Muscle layer of duodenum (tissue), 2 donors: ENCODE measurements at regions not wholly inside any gene's neighbourhood (a gene's known extent, or its start where the extent isn't known, plus 50 kb on each side); places are given as distances from the start of the nearest gene placed in this dataset.
"Not testable (repeated sequence)": the region's sequence is repeated elsewhere in the genome, so short reads cannot be mapped to it uniquely, and the experiment has no call there.

Experiments
- H3K27ac ChIP-seq: one replicate; pipeline ENCODE4 v1.7.0; 2013; ENCODE audit warnings: mild to moderate bottlenecking, low read length
- H3K27me3 ChIP-seq: one replicate; pipeline ENCODE4 v1.7.0; 2013; ENCODE audit warnings: low read depth, mild to moderate bottlenecking, control low read depth, low read length
- H3K36me3 ChIP-seq, 2 donors: one replicate each; pipeline ENCODE4 v1.7.0; 2013; ENCODE audit warnings: low read length in 2 of 2, control low read depth in 1 of 2, mild to moderate bottlenecking in 1 of 2; ENCODE audit not compliant: insufficient read depth in 2 of 2, control insufficient read depth in 1 of 2
- H3K4me1 ChIP-seq, 2 donors: one replicate each; pipeline ENCODE4 v1.7.0; 2013; ENCODE audit warnings: low read length in 2 of 2, mild to moderate bottlenecking in 2 of 2, control low read depth in 1 of 2, moderate library complexity in 1 of 2; ENCODE audit not compliant: insufficient read depth in 2 of 2, control insufficient read depth in 1 of 2
- H3K4me3 ChIP-seq, 2 donors: one replicate each; pipeline ENCODE4 v1.7.0; 2013; ENCODE audit warnings: low read length in 2 of 2, low read depth in 1 of 2, mild to moderate bottlenecking in 1 of 2
- H3K9me3 ChIP-seq, 2 donors: one replicate each; pipeline ENCODE4 v1.7.0; 2013; ENCODE audit warnings: low read length in 2 of 2, control low read depth in 1 of 2, mild to moderate bottlenecking in 1 of 2; ENCODE audit not compliant: control insufficient read depth in 1 of 2
- donor health status: healthy.

DNA sequence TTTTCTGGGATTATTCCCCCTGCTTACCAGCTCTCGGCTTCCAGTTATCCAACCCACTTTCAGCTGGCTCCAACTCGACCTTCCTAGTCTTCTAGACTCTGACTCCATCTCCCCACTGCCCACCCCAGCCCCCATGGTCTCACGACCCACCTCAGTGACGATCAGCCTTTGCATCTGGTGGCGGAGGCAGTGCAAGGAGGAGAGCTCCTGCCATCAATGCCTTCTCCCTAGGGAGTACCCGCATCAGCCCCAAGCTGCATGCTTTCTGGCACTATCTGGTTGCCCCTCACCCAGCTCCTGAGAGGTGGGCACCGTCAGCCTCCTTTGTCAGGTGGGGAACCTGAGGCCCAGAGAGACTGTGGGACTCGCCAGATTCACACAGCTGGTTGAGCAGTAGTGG lies 72.6 kb upstream of the RPL38 start:
- no peaks in the 10 kb centered on the region for H3K4me1 ChIP-seq

GRCh38 chr17:74132354-74132753 lies 71.1 kb upstream of the RPL38 start:
- H3K27ac ChIP-seq: no peak overlapping the region
- no peaks in the 10 kb centered on the region for H3K36me3 ChIP-seq
- H3K4me1 ChIP-seq: no peaks in the 10 kb centered on the region
- no peaks in the 10 kb centered on the region for H3K9me3 ChIP-seq
- no peaks in the 10 kb centered on the region for H3K27me3 ChIP-seq
- no peak overlapping the region for H3K4me3 ChIP-seq

More for the DNA sequence above, 72.6 kb upstream of the RPL38 start:
- H3K36me3 ChIP-seq: no peaks in the 10 kb centered on the region
- H3K27ac ChIP-seq: no peak overlapping the region
- H3K4me3 ChIP-seq: no peak overlapping the region
- no peaks in the 10 kb centered on the region for H3K27me3 ChIP-seq
- no peaks in the 10 kb centered on the region for H3K9me3 ChIP-seq

- H3K9me3 ChIP-seq: no peaks in the 10 kb centered on the region
- no peak overlapping the region for H3K27ac ChIP-seq
- H3K36me3 ChIP-seq: no peaks in the 10 kb centered on the region
- no peaks in the 10 kb centered on the region for H3K4me1 ChIP-seq
- no peak overlapping the region for H3K4me3 ChIP-seq
- no peaks in the 10 kb centered on the region for H3K27me3 ChIP-seq
These were observed 69.7 kb upstream of the RPL38 start for GRCh38 chr17:74133740-74134139.

GRCh38 chr17:74134234-74134633 lies 69.2 kb upstream of the RPL38 start:
- not testable (repeated sequence) for H3K36me3 ChIP-seq, H3K4me3 ChIP-seq, H3K4me1 ChIP-seq, H3K27ac ChIP-seq, H3K9me3 ChIP-seq, H3K27me3 ChIP-seq

DNA sequence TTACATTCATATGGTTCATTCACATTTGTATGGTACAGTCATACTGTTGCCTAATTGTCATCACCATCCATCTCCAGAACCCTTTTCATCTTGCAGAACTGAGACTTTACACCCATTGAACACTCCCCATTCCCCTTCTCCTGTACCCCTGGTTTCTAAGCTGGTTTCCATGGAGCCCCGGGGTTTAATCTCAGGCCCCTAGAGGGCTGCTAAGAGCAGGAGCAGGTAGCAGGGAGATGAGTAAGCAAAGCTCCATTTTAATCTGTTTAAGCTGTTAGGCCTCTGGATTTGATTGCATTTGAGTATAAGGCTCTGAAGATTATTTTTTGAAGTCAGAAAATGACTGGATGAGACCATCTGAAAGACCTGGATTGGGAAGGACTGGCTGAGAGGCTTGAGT lies 68.5 kb upstream of the RPL38 start:
- no peaks in the 10 kb centered on the region for H3K4me1 ChIP-seq
- H3K4me3 ChIP-seq: no peak overlapping the region
- no peaks in the 10 kb centered on the region for H3K9me3 ChIP-seq
- H3K27me3 ChIP-seq: no peaks in the 10 kb centered on the region
- H3K36me3 ChIP-seq: no peaks in the 10 kb centered on the region
- no peak overlapping the region for H3K27ac ChIP-seq

GRCh38 chr17:74135391-74136167 lies 67.9 kb upstream of the RPL38 start:
- Histone ChIP-seq H3K9me3 (peaks cover 0 to 4% of the 10 kb centered on the region in 2 donors), H3K36me3 (no peaks in the 10 kb centered on the region), H3K27me3 (no peaks in the 10 kb centered on the region), H3K27ac (no peak overlapping the region), H3K4me3 (no peak overlapping the region), H3K4me1 (no peaks in the 10 kb centered on the region)

DNA sequence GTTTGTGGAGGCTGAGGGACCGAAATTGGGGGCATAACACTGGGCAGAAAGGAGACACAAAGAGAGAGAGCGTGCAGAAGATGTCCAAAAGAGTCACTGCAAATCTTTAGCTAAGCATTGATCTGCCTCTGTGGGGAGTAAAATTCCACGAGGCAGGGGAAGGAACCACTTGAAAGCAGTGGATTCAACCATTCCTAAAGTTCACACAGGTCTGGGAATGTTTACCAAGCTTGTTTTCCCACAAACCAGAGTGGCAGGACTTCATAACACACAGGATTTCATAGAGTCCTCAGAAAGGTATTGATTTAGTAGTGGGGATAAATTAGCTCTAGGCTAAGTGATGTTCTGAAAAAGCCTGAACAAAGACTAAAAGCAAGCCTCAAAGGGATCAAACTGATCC lies 66.1 kb upstream of the RPL38 start:
- no peak overlapping the region for H3K4me3 ChIP-seq

DNA sequence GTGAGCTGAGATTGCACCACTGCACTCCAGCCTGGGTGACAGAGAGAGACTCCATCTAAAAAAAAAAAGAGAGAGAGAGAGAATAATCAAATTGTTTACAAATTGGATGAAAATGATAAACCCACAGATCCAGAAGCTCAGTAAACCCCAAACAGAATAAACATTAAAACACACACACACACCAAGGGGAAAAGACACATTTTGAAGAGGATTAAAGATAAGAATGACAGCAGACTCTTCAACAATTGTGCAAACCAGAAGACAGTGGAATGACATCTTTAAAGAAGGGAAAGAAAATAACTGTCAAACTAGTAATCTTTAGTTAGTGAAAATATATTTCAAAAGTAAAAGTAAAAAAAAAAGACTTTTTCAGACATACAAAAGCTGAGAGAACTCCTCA lies 64.4 kb upstream of the RPL38 start:
- no peaks in the 10 kb centered on the region for H3K36me3 ChIP-seq
- no peaks in the 10 kb centered on the region for H3K4me1 ChIP-seq
- peaks cover 12 to 29% of the 10 kb centered on the region in 2 donors for H3K9me3 ChIP-seq
- H3K27ac ChIP-seq: no peak overlapping the region
- no peak overlapping the region for H3K4me3 ChIP-seq
- no peaks in the 10 kb centered on the region for H3K27me3 ChIP-seq

More for the DNA sequence above, 66.1 kb upstream of the RPL38 start:
- no peaks in the 10 kb centered on the region for H3K36me3 ChIP-seq
- no peaks in the 10 kb centered on the region for H3K4me1 ChIP-seq
- no peaks in the 10 kb centered on the region for H3K27me3 ChIP-seq
- H3K9me3 ChIP-seq: peaks cover 5 to 13% of the 10 kb centered on the region in 2 donors
- H3K27ac ChIP-seq: no peak overlapping the region

GRCh38 chr17:74140282-74140681 lies 63.2 kb upstream of the RPL38 start:
- Histone ChIP-seq H3K27me3 (no peaks in the 10 kb centered on the region), H3K4me3 (no peak overlapping the region), H3K9me3 (peaks cover 12 to 29% of the 10 kb centered on the region in 2 donors), H3K4me1 (no peaks in the 10 kb centered on the region), H3K36me3 (no peaks in the 10 kb centered on the region), H3K27ac (no peak overlapping the region)

DNA sequence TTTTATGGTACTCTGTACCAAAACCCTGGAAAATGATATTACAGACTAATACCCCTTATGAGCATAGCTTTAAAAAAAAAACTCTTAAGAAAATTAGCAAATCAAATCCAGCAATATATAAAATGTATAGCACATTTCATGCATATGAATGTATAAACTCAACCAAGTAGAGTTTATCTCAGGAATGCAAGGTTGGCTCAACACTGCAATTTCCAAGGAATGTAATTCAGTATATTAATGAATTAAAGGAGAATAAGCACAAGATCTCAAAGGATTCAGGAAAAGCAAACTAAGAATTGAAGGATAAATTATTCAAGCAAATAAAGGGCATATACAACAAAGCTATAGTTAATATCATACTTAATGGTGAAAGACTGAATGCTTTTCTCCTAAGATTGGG lies 61.9 kb upstream of the RPL38 start:
- peaks cover 12 to 29% of the 10 kb centered on the region in 2 donors for H3K9me3 ChIP-seq
- H3K4me3 ChIP-seq: no peak overlapping the region
- no peak overlapping the region for H3K27ac ChIP-seq
- no peaks in the 10 kb centered on the region for H3K27me3 ChIP-seq
- H3K4me1 ChIP-seq: no peaks in the 10 kb centered on the region
- H3K36me3 ChIP-seq: no peaks in the 10 kb centered on the region

DNA sequence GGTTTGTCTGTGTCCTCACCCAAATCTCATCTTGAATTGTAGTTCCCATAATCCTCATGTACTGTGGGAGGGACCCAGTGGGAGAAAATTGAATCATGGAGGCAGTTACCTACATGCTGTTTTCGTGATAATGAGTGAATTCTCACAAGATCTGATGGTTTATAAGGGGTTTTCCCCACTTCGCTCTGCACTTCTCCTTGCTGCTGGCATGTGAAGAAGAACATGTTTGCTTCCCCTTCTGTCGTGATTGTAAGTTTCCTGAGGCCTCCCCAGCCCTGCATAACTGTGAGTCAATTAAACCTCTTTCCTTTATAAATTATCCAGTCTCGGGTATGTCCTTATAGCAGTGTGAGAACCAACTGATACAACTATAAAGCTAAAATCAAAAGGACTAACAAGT lies 60.2 kb upstream of the RPL38 start:
- not testable (repeated sequence) for H3K27me3 ChIP-seq, H3K36me3 ChIP-seq, H3K4me1 ChIP-seq, H3K27ac ChIP-seq
- Histone ChIP-seq H3K4me3 (peak overlapping the region in 1 of 2 donors; percentile 13), H3K9me3 (peaks cover 12 to 29% of the 10 kb centered on the region in 2 donors)

DNA sequence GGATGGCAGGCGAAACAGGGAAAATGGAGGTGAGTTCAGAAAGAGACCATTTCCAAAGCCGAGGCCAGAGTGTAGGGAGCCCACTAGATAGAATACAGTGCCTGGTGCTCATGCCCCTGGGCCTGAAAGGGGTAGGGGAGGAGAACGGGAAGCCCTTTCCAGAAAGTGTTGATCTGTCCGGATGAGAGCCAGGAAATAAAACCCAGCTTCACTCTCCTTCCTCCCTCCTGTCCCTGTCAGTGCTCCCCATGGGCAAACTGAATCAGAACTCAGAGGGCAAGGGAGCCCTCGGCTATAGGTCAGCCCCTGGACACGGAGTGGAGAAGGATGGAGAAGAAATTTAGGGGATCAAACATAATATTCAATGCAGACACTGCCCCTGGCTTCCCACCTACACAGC lies 57.7 kb upstream of the RPL38 start:
- Histone ChIP-seq H3K27ac (no peak overlapping the region), H3K36me3 (no peaks in the 10 kb centered on the region), H3K4me1 (no peaks in the 10 kb centered on the region), H3K27me3 (no peaks in the 10 kb centered on the region), H3K9me3 (peaks cover 12 to 24% of the 10 kb centered on the region in 2 donors), H3K4me3 (no peak overlapping the region)
